Stimulated activated CD4-positive, alpha-beta T cell treated with anti-CD3 and anti-CD28 coated beads, Interleukin-2, amount 100 ng/mL, for 48 hours (primary cell): ENCODE measurements at regions not wholly inside any gene's neighbourhood (a gene's known extent, or its start where the extent isn't known, plus 50 kb on each side); places are given as distances from the start of the nearest gene placed in this dataset.

Experiments used
- DNase-seq, 2 donors: peaks; one replicate each; pipeline ENCODE4 v3.0.0-alpha.2; 2020

DNA sequence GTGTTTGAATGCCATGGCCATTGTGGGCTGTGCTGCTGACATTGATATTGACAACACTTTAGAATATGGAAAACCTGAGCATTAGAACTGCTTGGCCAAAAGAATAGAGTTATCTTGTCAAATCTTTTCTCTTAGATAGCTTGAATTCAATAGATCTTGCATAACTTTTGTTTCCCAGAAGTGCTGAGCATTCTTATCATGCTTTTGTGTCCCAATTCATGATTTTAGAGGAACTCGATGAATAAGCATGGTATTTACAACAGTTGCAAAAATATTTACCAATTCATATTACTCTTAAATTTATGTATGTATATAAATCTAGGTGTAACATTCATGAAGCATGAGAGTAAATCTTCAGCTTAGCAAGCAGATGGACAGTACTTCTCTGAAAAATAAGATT is 508.0 kb downstream of the BCL11A start:
- DNase-seq = no peak

DNA sequence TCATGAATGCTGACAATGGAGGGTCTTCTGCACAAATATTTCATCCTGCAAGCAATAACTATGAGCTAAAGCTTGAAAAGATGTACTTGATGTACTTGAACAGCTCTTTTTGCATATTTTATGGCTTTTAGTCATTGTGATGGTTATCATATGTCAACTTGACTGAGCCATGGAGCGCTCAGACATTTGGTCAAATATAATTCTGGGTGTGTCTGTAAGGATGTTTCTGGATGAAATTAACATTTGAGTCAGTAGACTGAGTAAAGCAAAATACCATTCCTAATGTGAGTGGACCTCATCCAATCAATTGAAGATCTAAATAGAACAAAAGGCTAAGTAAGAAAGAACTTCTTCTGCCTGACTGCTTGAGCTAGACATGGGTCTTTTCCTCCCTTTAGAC is 509.0 kb downstream of the BCL11A start:
- DNase-seq = no peak

GRCh38 chr2:60042023-60042422 is 511.4 kb downstream of the BCL11A start:
- no peak for DNase-seq

GRCh38 chr2:60033325-60033724 is 520.1 kb downstream of the BCL11A start:
- DNase-seq = no peak

DNA sequence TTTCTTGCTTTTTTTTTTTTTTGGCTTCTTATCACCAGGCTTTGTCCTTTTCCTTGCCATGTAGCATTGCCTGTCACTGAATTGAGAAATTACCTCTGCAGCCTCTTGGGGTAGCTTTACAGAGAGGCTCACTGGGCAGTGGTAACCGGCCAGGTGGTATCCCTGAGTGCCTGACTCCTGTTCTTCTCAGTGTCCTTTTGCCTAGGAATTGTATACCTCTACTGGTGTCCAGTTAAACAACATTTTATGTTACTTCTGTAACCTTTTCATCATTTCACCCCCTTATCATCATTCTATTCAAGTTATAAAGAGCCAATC is 523.9 kb downstream of the BCL11A start:
- DNase-seq = no peak

DNA sequence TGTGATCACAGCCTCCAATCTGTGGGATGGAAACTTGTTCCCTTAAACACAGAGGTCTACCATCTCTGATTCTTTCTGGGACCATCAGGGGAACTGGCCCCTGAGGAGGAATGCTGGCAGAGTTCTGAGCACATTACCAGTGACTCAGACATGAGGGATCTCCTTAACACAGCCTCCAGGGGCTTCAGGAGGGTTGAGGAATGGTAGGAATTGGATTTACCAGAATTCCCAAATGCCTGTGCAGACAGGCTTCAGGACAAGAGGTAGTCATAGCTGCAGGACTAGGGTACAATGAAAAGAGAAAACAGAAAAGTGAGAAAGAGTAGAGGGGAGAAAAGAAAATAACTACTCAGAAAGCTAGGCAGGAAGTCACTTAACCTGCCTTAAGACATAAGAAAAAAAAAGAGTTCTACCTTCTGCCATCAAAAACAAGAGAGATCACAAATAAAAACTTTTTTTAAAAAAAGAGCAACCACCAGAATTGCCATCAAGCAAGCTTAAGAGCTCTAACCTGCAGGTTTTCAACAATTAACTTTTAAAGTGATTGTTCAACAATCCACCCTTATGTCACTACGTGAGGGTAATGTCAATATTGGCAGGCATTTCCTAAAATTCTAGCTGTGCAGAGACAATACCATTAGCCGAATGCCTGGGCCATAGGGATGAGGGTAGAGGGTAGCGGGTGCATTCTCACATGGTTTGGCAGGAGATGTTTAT is 524.4 kb downstream of the BCL11A start:
- DNase-seq = no peak

GRCh38 chr2:60025496-60025895 is 528.0 kb downstream of the BCL11A start:
- no peak for DNase-seq

- DNase-seq = no peak
Observed at GRCh38 chr2:60023256-60023985, 530.0 kb downstream of the BCL11A start.

DNA sequence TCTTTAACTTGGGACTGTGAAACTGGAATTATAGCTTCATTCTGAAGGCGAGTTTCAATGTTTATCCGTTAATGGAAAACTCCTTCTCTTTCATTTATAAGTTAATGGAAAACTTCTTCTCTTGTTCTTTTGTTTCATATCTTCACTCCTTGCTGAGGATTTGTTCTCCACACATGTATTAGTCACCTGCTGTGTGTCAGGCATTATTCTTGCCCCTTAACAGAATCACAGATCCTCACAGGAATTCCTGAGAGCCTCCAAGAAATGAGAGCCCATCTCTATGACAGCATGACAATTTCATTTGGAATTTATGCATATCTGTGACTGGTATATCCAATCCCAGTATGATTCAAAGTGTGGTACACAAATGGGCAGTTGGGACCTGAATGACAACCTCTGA is 545.8 kb downstream of the BCL11A start:
- DNase-seq = no peak

- DNase-seq = no peak
Observed at GRCh38 chr2:60003076-60003475, 550.4 kb downstream of the BCL11A start.

DNA sequence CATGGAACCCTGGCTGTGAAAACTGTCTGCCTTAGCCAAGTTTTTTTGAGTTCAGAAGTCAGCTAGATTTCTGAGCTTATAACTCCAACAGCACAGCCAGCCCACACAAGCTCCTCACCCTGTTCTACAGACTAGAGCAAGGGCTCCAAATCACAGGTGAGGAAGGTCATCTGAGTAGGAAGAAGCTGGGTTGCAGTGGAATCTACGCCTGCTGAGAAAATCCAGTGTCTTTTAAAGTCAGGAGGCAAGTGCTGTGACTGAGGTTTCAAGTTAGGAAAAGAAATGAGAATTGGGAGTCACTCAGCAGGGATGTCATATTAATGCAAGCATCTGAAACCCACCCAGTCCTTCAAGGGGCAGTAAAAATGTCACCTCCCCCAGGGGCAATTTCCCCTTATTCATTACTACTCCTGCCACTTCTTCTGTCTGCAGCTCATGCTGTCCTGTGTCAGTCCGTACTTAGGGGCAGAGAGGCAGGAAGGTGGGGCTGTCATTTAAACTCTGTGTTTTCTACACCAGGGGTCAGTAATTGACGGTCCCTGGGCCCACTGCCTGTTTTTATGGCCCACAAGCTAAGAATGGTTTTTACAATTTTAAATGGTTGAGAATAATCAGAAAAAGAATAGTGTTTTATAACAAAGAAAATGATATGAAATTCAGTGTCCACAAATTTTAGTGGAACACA is 551.1 kb downstream of the BCL11A start:
- DNase-seq = no peak

DNA sequence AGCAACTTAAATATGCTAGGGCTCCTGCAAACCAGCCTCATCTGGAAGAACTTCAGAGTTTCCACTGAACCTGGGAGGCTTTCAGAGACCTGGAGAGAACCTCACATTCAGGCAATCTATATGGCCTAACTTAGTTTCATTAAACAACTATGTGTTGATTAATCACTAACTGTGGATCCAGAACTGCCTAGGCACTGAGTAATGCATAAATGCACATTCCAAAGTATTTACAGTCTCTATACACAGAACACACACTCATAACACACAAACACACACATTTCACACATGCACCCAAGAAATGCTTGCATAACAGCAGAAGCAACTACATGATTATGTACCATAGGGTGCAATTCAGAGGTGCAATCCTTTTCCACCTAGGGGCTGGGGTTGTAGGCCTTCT is 552.8 kb downstream of the BCL11A start:
- no peak for DNase-seq

GRCh38 chr2:59998324-59998723 is 555.1 kb downstream of the BCL11A start:
- DNase-seq = no peak

DNA sequence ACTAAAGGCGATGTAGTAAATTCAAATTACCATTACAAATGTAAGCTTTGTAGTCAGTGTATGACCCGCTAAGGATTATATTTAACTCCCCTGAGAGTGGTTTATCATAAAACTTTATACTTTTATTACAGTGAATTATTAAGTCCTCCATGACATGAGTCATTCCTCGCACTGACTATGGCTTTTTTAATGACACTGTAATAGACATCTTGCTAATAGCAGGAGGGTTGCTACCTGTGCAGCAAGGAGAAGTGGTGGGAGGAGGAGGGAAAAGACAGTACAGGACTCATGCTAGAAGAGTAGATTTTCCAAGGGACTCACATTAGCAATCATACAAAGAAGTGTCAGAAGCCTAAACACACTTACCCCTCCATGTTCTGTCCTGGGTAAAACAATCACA is 556.1 kb downstream of the BCL11A start:
- no peak for DNase-seq

- DNase-seq = no peak
Observed at GRCh38 chr2:59996855-59997254, 556.6 kb downstream of the BCL11A start.

DNA sequence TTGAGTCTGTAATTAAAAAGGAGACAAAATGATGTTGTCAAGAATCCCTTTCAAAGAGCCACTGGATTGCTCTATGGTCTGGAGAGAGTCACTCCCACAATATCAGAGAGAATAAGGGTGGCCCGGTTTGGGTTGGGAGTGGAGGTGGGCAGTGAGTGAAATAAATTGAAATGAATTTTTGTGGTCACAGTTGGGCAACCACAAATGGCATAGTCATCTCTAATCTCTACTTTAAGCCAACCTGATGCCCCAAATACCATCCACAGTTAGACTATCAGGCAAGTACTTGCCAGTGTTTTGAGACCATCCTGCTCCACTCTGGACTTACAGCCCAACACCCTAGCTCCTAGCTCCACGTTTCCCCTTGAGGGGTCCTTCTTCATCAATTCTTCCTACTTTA is 559.7 kb downstream of the BCL11A start:
- no peak for DNase-seq

DNA sequence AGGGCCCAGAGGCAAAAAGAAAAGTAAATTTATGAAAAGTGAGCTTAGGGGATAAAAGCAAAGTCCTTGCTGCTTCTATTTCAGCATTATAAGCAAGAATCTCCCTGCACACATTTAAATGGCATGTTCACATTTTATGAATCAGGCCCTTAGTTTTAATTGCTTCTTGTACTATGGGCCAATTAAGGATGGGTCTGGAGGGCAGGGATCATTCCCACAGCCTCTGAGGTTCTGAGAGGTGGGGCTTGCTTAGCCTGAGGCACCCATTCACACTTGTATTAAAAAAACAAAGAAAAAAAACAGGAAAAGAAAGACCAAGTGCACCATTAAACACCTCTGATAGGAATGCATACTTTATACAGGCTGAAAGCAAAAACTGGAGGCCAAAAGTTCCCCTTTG is 565.1 kb downstream of the BCL11A start:
- no peak for DNase-seq

DNA sequence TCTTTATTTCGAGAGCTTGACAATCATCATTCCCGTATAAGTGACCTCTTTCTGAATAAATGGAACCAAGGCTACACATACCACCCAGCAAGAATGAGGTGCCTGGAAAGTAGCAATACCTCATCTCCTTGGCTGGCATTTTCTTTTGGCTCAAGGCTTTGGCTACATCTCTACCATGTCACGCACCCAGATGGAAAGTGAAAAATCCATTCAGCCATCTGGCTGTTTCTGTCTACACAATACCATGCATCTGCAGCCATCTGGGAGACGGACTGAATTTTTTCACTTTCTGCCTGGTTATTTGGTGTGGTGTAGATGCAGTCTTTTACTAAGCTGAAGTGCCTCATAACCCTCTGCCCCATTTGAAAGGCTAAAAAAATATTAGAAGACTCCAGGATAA is 566.9 kb downstream of the BCL11A start:
- DNase-seq = no peak

DNA sequence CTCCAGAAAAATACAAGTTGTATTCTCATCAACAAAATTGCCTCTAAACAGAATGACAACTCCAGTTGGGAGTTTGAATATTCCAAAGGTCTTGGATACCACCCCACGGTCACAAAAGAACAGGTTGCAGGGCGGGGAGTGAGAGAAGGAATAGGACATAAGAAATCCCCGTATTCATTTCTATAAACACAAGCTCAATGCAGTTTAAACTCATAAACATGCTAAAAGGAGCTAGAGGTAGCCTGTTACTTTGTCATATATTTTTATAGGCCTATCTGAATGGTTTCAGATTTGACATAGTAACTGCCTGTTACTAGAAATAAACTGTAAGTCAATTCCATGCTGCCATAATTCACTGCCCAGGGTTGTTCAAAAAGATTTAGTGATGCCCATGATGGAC is 567.5 kb downstream of the BCL11A start:
- DNase-seq = no peak

- DNase-seq = no peak
Observed at GRCh38 chr2:59974051-59974766, 579.2 kb downstream of the BCL11A start.

GRCh38 chr2:59969161-59969560 is 584.3 kb downstream of the BCL11A start:
- no peak for DNase-seq

DNA sequence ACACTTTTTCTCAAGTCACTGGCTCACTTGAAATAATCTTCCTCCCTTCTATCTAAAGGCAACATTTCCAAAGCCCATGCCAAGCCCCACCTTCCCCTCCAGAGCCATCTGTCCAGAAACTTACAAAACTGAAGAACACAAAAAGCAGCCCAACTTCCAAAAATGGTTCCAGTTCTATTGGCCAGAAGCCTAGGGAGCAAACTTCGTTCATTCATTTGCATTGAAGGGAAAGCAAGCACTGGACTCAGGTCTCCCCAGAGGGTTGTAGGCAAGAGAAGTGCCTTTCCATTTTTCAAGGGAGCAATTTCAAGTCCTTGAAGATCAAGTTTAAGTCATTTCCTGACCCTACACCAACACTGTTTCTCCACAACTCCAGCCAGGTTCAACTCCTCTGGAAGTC is 585.0 kb downstream of the BCL11A start:
- no peak for DNase-seq

GRCh38 chr2:59967691-59968090 is 585.8 kb downstream of the BCL11A start:
- DNase-seq = no peak

GRCh38 chr2:59963157-59963556 is 590.3 kb downstream of the BCL11A start:
- no peak for DNase-seq
